ENCODE measurements at regions not wholly inside any gene's neighbourhood (a gene's known extent, or its start where the extent isn't known, plus 50 kb on each side); places are given as distances from the start of the nearest gene placed in this dataset.

DNA sequence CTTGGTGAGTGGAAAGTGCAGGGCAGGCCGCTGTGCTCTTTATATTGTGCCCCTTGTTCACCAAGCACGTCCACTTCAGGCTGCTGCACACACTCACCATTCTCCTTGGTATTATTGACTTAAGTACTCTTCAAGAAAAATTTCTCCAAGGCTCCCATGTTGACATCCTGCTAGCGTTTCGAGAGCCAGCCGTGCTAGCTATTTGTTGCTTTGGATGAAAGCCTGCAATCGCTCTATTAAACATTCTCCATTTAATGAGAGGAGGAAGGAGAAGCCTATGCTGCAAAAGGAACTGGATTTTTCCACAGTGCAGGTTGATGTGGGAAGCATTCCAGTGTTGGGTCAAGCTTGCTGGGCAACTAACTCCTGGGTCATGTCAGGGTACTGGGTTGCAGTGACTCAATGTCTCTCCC is 113.5 kb downstream of the CD83 start:
- H3K79me2 ChIP-seq (replicated peaks; ENCODE audit: insufficient read depth, low read length): no peaks in the 10 kb centered on the region
- H3K9ac ChIP-seq (ENCODE audit: low read length): no peak overlapping the region
- no peaks in the 10 kb centered on the region for H4K20me1 ChIP-seq (ENCODE audit: insufficient read depth)
- no peak overlapping the region for H3K27ac ChIP-seq (ENCODE audit: low read length)
- no peaks in the 10 kb centered on the region for H3K36me3 ChIP-seq (ENCODE audit: insufficient read depth, low read length)
- no peaks in the 10 kb centered on the region for H3K27me3 ChIP-seq (ENCODE audit: insufficient read depth, low read depth, low read length)
- H3K9me3 ChIP-seq (ENCODE audit: low read length): no peaks in the 10 kb centered on the region
- no peak overlapping the region for H3K4me2 ChIP-seq (ENCODE audit: low read length)
- no peaks in the 10 kb centered on the region for H3K9me2 ChIP-seq (ENCODE audit: insufficient read depth, low read length)
- no peak overlapping the region for H3K4me3 ChIP-seq (ENCODE audit: low read length)
- no peaks in the 10 kb centered on the region for H3F3A ChIP-seq (ENCODE audit: insufficient read depth, low read length, poor library complexity, severe bottlenecking)
- TF ChIP-seq, protein P1, sequence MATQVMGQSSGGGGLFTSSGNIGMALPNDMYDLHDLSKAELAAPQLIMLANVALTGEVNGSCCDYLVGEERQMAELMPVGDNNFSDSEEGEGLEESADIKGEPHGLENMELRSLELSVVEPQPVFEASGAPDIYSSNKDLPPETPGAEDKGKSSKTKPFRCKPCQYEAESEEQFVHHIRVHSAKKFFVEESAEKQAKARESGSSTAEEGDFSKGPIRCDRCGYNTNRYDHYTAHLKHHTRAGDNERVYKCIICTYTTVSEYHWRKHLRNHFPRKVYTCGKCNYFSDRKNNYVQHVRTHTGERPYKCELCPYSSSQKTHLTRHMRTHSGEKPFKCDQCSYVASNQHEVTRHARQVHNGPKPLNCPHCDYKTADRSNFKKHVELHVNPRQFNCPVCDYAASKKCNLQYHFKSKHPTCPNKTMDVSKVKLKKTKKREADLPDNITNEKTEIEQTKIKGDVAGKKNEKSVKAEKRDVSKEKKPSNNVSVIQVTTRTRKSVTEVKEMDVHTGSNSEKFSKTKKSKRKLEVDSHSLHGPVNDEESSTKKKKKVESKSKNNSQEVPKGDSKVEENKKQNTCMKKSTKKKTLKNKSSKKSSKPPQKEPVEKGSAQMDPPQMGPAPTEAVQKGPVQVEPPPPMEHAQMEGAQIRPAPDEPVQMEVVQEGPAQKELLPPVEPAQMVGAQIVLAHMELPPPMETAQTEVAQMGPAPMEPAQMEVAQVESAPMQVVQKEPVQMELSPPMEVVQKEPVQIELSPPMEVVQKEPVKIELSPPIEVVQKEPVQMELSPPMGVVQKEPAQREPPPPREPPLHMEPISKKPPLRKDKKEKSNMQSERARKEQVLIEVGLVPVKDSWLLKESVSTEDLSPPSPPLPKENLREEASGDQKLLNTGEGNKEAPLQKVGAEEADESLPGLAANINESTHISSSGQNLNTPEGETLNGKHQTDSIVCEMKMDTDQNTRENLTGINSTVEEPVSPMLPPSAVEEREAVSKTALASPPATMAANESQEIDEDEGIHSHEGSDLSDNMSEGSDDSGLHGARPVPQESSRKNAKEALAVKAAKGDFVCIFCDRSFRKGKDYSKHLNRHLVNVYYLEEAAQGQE (IDR thresholded peaks at IDR 0.05; ENCODE audit: borderline replicate concordance): no peak
- no peak for TF ChIP-seq TAF1 (IDR thresholded peaks at IDR 0.05; ENCODE audit: low read depth)
- TF ChIP-seq, protein P2, sequence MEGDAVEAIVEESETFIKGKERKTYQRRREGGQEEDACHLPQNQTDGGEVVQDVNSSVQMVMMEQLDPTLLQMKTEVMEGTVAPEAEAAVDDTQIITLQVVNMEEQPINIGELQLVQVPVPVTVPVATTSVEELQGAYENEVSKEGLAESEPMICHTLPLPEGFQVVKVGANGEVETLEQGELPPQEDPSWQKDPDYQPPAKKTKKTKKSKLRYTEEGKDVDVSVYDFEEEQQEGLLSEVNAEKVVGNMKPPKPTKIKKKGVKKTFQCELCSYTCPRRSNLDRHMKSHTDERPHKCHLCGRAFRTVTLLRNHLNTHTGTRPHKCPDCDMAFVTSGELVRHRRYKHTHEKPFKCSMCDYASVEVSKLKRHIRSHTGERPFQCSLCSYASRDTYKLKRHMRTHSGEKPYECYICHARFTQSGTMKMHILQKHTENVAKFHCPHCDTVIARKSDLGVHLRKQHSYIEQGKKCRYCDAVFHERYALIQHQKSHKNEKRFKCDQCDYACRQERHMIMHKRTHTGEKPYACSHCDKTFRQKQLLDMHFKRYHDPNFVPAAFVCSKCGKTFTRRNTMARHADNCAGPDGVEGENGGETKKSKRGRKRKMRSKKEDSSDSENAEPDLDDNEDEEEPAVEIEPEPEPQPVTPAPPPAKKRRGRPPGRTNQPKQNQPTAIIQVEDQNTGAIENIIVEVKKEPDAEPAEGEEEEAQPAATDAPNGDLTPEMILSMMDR (IDR thresholded peaks at IDR 0.05; ENCODE audit: poor library complexity, severe bottlenecking): no peak
- TF ChIP-seq POLR2AphosphoS5 (IDR thresholded peaks at IDR 0.05): no peak
- no peak for TF ChIP-seq EP300 (conservative IDR thresholded peaks at IDR 0.05; ENCODE audit: poor library complexity, severe bottlenecking)
- no peak for TF ChIP-seq RAD21 (conservative IDR thresholded peaks at IDR 0.05)
- no peak for TF ChIP-seq MXI1 (conservative IDR thresholded peaks at IDR 0.05; ENCODE audit: poor library complexity, severe bottlenecking)
- no peak for TF ChIP-seq EZH2 (IDR thresholded peaks at IDR 0.05; ENCODE audit: borderline replicate concordance, insufficient read depth, low read length, poor library complexity, severe bottlenecking)
- TF ChIP-seq SMC3 (conservative IDR thresholded peaks at IDR 0.05; ENCODE audit: poor library complexity): no peak
- H2AFZ ChIP-seq (ENCODE audit: low read depth, low read length): no peak overlapping the region

DNA sequence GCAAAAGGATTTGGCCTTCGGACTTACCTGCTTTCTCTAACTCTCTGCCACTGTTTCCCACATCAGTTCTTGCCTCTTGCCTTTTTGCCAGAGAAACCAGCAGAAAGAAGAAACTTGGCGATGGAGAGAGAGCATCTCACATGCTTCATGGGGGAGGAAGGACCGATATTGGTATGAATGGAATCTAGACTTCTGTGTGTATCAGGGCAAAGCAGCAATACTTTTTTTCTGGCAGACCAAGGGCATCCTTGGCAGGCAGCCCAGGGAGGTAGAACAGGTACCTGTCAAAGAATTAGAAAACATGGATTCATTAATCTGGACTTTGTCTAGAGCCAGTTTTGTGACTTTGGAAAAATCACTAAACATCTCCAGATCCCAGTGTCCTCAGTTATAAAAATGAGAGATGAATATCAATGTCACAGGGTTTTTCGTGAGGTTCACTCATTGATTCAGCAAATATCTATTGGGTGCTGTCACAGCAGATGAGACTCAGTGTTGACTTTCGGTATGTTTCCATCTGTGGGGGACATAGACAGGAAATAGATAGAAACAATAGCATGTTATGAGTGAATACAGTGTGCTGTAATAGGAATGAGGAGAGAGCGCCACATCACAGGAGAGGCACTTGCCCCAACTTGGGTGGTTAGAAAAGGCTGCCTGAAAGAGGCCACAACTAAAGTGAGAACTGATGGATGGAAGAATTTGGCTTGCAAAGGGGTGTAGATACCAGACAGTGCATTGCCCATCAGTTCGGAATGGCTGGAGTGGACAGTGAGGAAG is 114.1 kb downstream of the CD83 start:
- H3K27me3 ChIP-seq (ENCODE audit: insufficient read depth, low read depth, low read length): no peaks in the 10 kb centered on the region
- TF ChIP-seq MXI1 (conservative IDR thresholded peaks at IDR 0.05; ENCODE audit: poor library complexity, severe bottlenecking) (no peak), EZH2 (IDR thresholded peaks at IDR 0.05; ENCODE audit: borderline replicate concordance, insufficient read depth, low read length, poor library complexity, severe bottlenecking) (no peak), SMC3 (conservative IDR thresholded peaks at IDR 0.05; ENCODE audit: poor library complexity) (no peak), RAD21 (conservative IDR thresholded peaks at IDR 0.05) (no peak)
- TF ChIP-seq, protein P1 (IDR thresholded peaks at IDR 0.05; ENCODE audit: borderline replicate concordance): no peak

More for the DNA sequence above, 114.1 kb downstream of the CD83 start:
- Histone ChIP-seq H3K9ac (ENCODE audit: low read length) (no peak overlapping the region), H3K27ac (ENCODE audit: low read length) (no peak overlapping the region), H3K79me2 (replicated peaks; ENCODE audit: insufficient read depth, low read length) (no peaks in the 10 kb centered on the region), H2AFZ (ENCODE audit: low read depth, low read length) (no peak overlapping the region), H3K36me3 (ENCODE audit: insufficient read depth, low read length) (no peaks in the 10 kb centered on the region), H4K20me1 (ENCODE audit: insufficient read depth) (no peaks in the 10 kb centered on the region), H3F3A (ENCODE audit: insufficient read depth, low read length, poor library complexity, severe bottlenecking) (no peaks in the 10 kb centered on the region), H3K9me3 (ENCODE audit: low read length) (no peaks in the 10 kb centered on the region), H3K4me2 (ENCODE audit: low read length) (no peak overlapping the region), H3K4me3 (ENCODE audit: low read length) (no peak overlapping the region), H3K9me2 (ENCODE audit: insufficient read depth, low read length) (no peaks in the 10 kb centered on the region)
